Mammary epithelial cell (primary cell): ENCODE measurements at regions not wholly inside any gene's neighbourhood (a gene's known extent, or its start where the extent isn't known, plus 50 kb on each side); places are given as distances from the start of the nearest gene placed in this dataset.

Experiments
- CTCF ChIP-seq, 2 donors: IDR thresholded peaks in 1 of 2; conservative IDR thresholded peaks in 1 of 2; 2 replicates each; pipeline ENCODE4 v1.5.1; 2011 to 2012; ENCODE audit warnings: inconsistent platforms in 2 of 2, low read length in 2 of 2, mild to moderate bottlenecking in 2 of 2, control low read depth in 1 of 2, low read depth in 1 of 2; ENCODE audit not compliant: insufficient read depth in 1 of 2; ENCODE audit errors: extremely low read depth in 1 of 2
- EZH2 ChIP-seq: IDR thresholded peaks from 2 replicates; pipeline ENCODE4 v1.6.1; 2012; ENCODE audit warnings: low read length, inconsistent platforms, borderline replicate concordance

- TF ChIP-seq CTCF (conservative IDR thresholded peaks at IDR 0.05 in 1 of 2, IDR thresholded peaks at IDR 0.05 in 1 of 2; ENCODE audit: extremely low read depth in 1 of 2, insufficient read depth in 1 of 2, low read depth in 1 of 2, low read length in 2 of 2) = no peak
- no peak for TF ChIP-seq EZH2
Observed at GRCh38 chr1:76793594-76793993, 73.7 kb upstream of the ST6GALNAC5 start.
